Neural progenitor cell (in vitro differentiated cells): ENCODE measurements at regions not wholly inside any gene's neighbourhood (a gene's known extent, or its start where the extent isn't known, plus 50 kb on each side); places are given as distances from the start of the nearest gene placed in this dataset.
"Not testable (repeated sequence)": the region's sequence is repeated elsewhere in the genome, so short reads cannot be mapped to it uniquely, and the experiment has no call there.

Experiments used
- DNase-seq: peaks from one replicate; pipeline ENCODE4 v3.0.0-alpha.2; 2016; ENCODE audit warnings: low spot score
- H2AFZ ChIP-seq: fragments of 200-600 bp; sonication (generic); replicated peaks from 2 replicates; pipeline ENCODE4 v1.6.1; 2016; ENCODE audit warnings: antibody characterized with exemption
- H3F3A ChIP-seq: fragments of 200-600 bp; sonication (generic); 2 replicates; pipeline ENCODE4 v1.6.1; 2016; ENCODE audit warnings: antibody characterized with exemption, low read depth
- H3K27ac ChIP-seq: fragments of 200-600 bp; sonication (generic); 2 replicates; pipeline ENCODE4 v1.5.1; 2016; ENCODE audit warnings: mild to moderate bottlenecking
- H3K27me3 ChIP-seq: fragments of 200-600 bp; sonication (generic); 2 replicates; pipeline ENCODE4 v1.6.1; 2016; ENCODE audit warnings: mild to moderate bottlenecking, moderate library complexity
- H3K36me3 ChIP-seq: fragments of 200-600 bp; sonication (generic); 2 replicates; pipeline ENCODE4 v1.5.1; 2016
- H3K4me1 ChIP-seq: fragments of 200-600 bp; sonication (generic); 2 replicates; pipeline ENCODE4 v1.6.1; 2016; ENCODE audit warnings: mixed run types
- H3K4me2 ChIP-seq: fragments of 200-600 bp; sonication (generic); 2 replicates; pipeline ENCODE4 v1.6.1; 2016
- H3K4me3 ChIP-seq: fragments of 200-600 bp; sonication (generic); 2 replicates; pipeline ENCODE4 v1.5.1; 2016
- H3K79me2 ChIP-seq: fragments of 200-600 bp; sonication (generic); 2 replicates; pipeline ENCODE4 v1.6.1; 2016; ENCODE audit warnings: low read depth
- H3K9ac ChIP-seq: fragments of 200-600 bp; sonication (generic); 2 replicates; pipeline ENCODE4 v1.6.1; 2016
- H3K9me3 ChIP-seq: fragments of 200-600 bp; sonication (generic); 2 replicates; pipeline ENCODE4 v1.5.1; 2016; ENCODE audit warnings: low read depth
- H4K20me1 ChIP-seq: fragments of 200-600 bp; sonication (generic); 2 replicates; pipeline ENCODE4 v1.6.1; 2016; ENCODE audit warnings: low read depth
- H3K27ac Mint-ChIP-seq: 3 replicates; pipeline ENCODE4 v1.8.0; 2021; ENCODE audit warnings: mixed read lengths
- H3K27me3 Mint-ChIP-seq: 2 replicates; pipeline ENCODE4 v1.8.0; 2022; ENCODE audit warnings: low read depth, mild to moderate bottlenecking, inconsistent platforms, moderate library complexity, mixed read lengths; ENCODE audit not compliant: insufficient read depth
- H3K36me3 Mint-ChIP-seq: 3 replicates; pipeline ENCODE4 v1.8.0; 2021; ENCODE audit warnings: mixed read lengths
- H3K4me1 Mint-ChIP-seq: 3 replicates; pipeline ENCODE4 v1.8.0; 2021; ENCODE audit warnings: mixed read lengths
- H3K4me3 Mint-ChIP-seq: 3 replicates; pipeline ENCODE4 v1.8.0; 2021; ENCODE audit warnings: mild to moderate bottlenecking, moderate library complexity, mixed read lengths
- H3K9me3 Mint-ChIP-seq: 3 replicates; pipeline ENCODE4 v1.8.0; 2020; ENCODE audit warnings: mixed read lengths
- CTCF ChIP-seq: fragments of 200-600 bp; sonication (generic); IDR thresholded peaks from 2 replicates; pipeline ENCODE4 v1.5.1; 2017; ENCODE audit warnings: antibody characterized with exemption, mild to moderate bottlenecking
- EZH2 ChIP-seq: fragments of 200-600 bp; sonication (generic); IDR thresholded peaks from 2 replicates; pipeline ENCODE4 v1.6.1; 2017; ENCODE audit warnings: antibody characterized with exemption, mild to moderate bottlenecking, moderate library complexity
- EZH2phosphoT487 ChIP-seq: fragments of 200-600 bp; sonication (generic); IDR thresholded peaks from 2 replicates; pipeline ENCODE4 v1.6.1; 2017; ENCODE audit warnings: antibody characterized with exemption

GRCh38 chr6:11378639-11379038, 146.2 kb upstream of the NEDD9 start:
- Mint-ChIP-seq H3K4me1 (peaks cover 7% of the 10 kb centered on the region), H3K9me3 (peaks cover 17% of the 10 kb centered on the region)
- no peak for TF ChIP-seq EZH2
- no peak for TF ChIP-seq EZH2phosphoT487
- no peak for TF ChIP-seq CTCF

GRCh38 chr6:11374036-11375010, 141.9 kb upstream of the NEDD9 start:
- Histone ChIP-seq H3K9me3 (no peaks in the 10 kb centered on the region), H3K36me3 (no peaks in the 10 kb centered on the region), H3K9ac (no peak overlapping the region), H3K27me3 (no peaks in the 10 kb centered on the region), H2AFZ (no peak overlapping the region), H3K4me3 (no peak overlapping the region), H3K4me2 (no peak overlapping the region), H3K27ac (no peak overlapping the region), H4K20me1 (no peaks in the 10 kb centered on the region), H3K4me1 (no peaks in the 10 kb centered on the region), H3K79me2 (no peaks in the 10 kb centered on the region), H3F3A (no peaks in the 10 kb centered on the region)
- no peak overlapping the region for H3K27ac Mint-ChIP-seq
- peaks cover 7% of the 10 kb centered on the region for H3K27me3 Mint-ChIP-seq
- no peaks in the 10 kb centered on the region for H3K36me3 Mint-ChIP-seq
- H3K4me1 Mint-ChIP-seq: no peaks in the 10 kb centered on the region
- no peak for DNase-seq
- peaks cover 22% of the 10 kb centered on the region for H3K9me3 Mint-ChIP-seq
- TF ChIP-seq CTCF (no peak), EZH2 (no peak), EZH2phosphoT487 (no peak)
- H3K4me3 Mint-ChIP-seq: no peak overlapping the region

More at GRCh38 chr6:11378639-11379038, 146.2 kb upstream of the NEDD9 start:
- no peak overlapping the region for H3K4me3 Mint-ChIP-seq
- H3K36me3 Mint-ChIP-seq: no peaks in the 10 kb centered on the region
- no peak overlapping the region for H3K27ac Mint-ChIP-seq
- Histone ChIP-seq H3K27ac (no peak overlapping the region), H3K27me3 (no peaks in the 10 kb centered on the region), H3K9me3 (no peaks in the 10 kb centered on the region), H3F3A (no peaks in the 10 kb centered on the region), H2AFZ (no peak overlapping the region), H3K4me1 (no peaks in the 10 kb centered on the region), H3K36me3 (no peaks in the 10 kb centered on the region), H3K4me2 (no peak overlapping the region), H3K9ac (no peak overlapping the region), H4K20me1 (no peaks in the 10 kb centered on the region), H3K4me3 (no peak overlapping the region), H3K79me2 (no peaks in the 10 kb centered on the region)
- no peak for DNase-seq
- peaks cover 4% of the 10 kb centered on the region for H3K27me3 Mint-ChIP-seq

GRCh38 chr6:11373208-11373607, 140.7 kb upstream of the NEDD9 start:
- Histone ChIP-seq H4K20me1 (no peaks in the 10 kb centered on the region), H2AFZ (no peak overlapping the region), H3F3A (peaks cover 1% of the 10 kb centered on the region), H3K4me3 (no peak overlapping the region), H3K36me3 (no peaks in the 10 kb centered on the region), H3K27me3 (no peaks in the 10 kb centered on the region), H3K9me3 (no peaks in the 10 kb centered on the region), H3K27ac (no peak overlapping the region), H3K4me2 (no peak overlapping the region), H3K79me2 (no peaks in the 10 kb centered on the region), H3K9ac (no peak overlapping the region), H3K4me1 (peaks cover 3% of the 10 kb centered on the region)
- DNase-seq: no peak
- Mint-ChIP-seq H3K36me3 (no peaks in the 10 kb centered on the region), H3K9me3 (peaks cover 21% of the 10 kb centered on the region), H3K27me3 (peaks cover 7% of the 10 kb centered on the region), H3K4me1 (peaks cover 2% of the 10 kb centered on the region), H3K27ac (no peak overlapping the region), H3K4me3 (no peak overlapping the region)
- TF ChIP-seq CTCF (no peak), EZH2phosphoT487 (no peak), EZH2 (no peak)

GRCh38 chr6:11372186-11372790, 139.8 kb upstream of the NEDD9 start:
- not testable (repeated sequence) for H3K27ac ChIP-seq, H3K4me2 ChIP-seq, H3K36me3 Mint-ChIP-seq, H3K9ac ChIP-seq, H3K4me3 Mint-ChIP-seq, DNase-seq, H3K27ac Mint-ChIP-seq, H3K4me3 ChIP-seq, H4K20me1 ChIP-seq, H3K79me2 ChIP-seq, H3K9me3 ChIP-seq, H3K4me1 Mint-ChIP-seq, H2AFZ ChIP-seq, H3K27me3 Mint-ChIP-seq, H3K36me3 ChIP-seq, H3K27me3 ChIP-seq
- H3K9me3 Mint-ChIP-seq: peaks cover 15% of the 10 kb centered on the region
- peaks cover 11% of the 10 kb centered on the region for H3F3A ChIP-seq
- peaks cover 12% of the 10 kb centered on the region for H3K4me1 ChIP-seq
